ENCODE measurements at regions not wholly inside any gene's neighbourhood (a gene's known extent, or its start where the extent isn't known, plus 50 kb on each side); places are given as distances from the start of the nearest gene placed in this dataset.

- DNase-seq = no peak
Measured at GRCh38 chr12:75587340-75588106, 76.1 kb upstream of the KRR1 start.

GRCh38 chr12:75585330-75585729 is 73.9 kb upstream of the KRR1 start:
- no peak for DNase-seq

GRCh38 chr12:75583355-75583754 is 71.9 kb upstream of the KRR1 start:
- no peak for DNase-seq

- no peak for DNase-seq
Measured at GRCh38 chr12:75581515-75581914, 70.1 kb upstream of the KRR1 start.

- DNase-seq = no peak
Measured at GRCh38 chr12:75579552-75579951, 68.1 kb upstream of the KRR1 start.

- DNase-seq = no peak
Measured at GRCh38 chr12:75578546-75578945, 67.1 kb upstream of the KRR1 start.

- no peak for DNase-seq
Measured at GRCh38 chr12:75577812-75578211, 66.4 kb upstream of the KRR1 start.

- no peak for DNase-seq
Measured at GRCh38 chr12:75571656-75572205, 60.3 kb upstream of the KRR1 start.

GRCh38 chr12:75571204-75571603 is 59.8 kb upstream of the KRR1 start:
- DNase-seq = no peak

- DNase-seq = no peak
Measured at GRCh38 chr12:75568801-75569200, 57.4 kb upstream of the KRR1 start.

- DNase-seq = no peak
Measured at GRCh38 chr12:75568393-75568792, 57.0 kb upstream of the KRR1 start.

GRCh38 chr12:75565795-75566194 is 54.4 kb upstream of the KRR1 start:
- no peak for DNase-seq

GRCh38 chr12:75564852-75565251 is 53.4 kb upstream of the KRR1 start:
- DNase-seq = no peak

GRCh38 chr12:75564398-75564797 is 53.0 kb upstream of the KRR1 start:
- DNase-seq = no peak

- no peak for DNase-seq
Measured at GRCh38 chr12:75563351-75563750, 51.9 kb upstream of the KRR1 start.

GRCh38 chr12:75561921-75562320 is 50.5 kb upstream of the KRR1 start:
- DNase-seq = no peak

All from stimulated activated CD8-positive, alpha-beta memory T cell treated with anti-CD3 and anti-CD28 coated beads, Interleukin-4, amount 100 ng/mL, for 48 hours (primary cell).